Stomach (tissue), 4 donors: ENCODE measurements at regions not wholly inside any gene's neighbourhood (a gene's known extent, or its start where the extent isn't known, plus 50 kb on each side); places are given as distances from the start of the nearest gene placed in this dataset.

ENCODE experiments used
- POLR2AphosphoS5 ChIP-seq, 3 donors: sonication (generic); formaldehyde crosslinking; IDR thresholded peaks; one replicate each; pipeline ENCODE4 v1.6.1; 2016; ENCODE audit warnings: antibody characterized with exemption in 3 of 3
- TF ChIP-seq, protein P1 (sequence below), 7 experiments: fragments of 450-650 bp in 4 of 7; fragments of 200-600 bp in 3 of 7; sonication (generic) in 3 of 7; IDR thresholded peaks; one replicate each; pipeline ENCODE4 v1.5.1; 2016 to 2019; ENCODE audit warnings: antibody characterized with exemption in 7 of 7, control low read depth in 2 of 7, mild to moderate bottlenecking in 1 of 7

DNA sequence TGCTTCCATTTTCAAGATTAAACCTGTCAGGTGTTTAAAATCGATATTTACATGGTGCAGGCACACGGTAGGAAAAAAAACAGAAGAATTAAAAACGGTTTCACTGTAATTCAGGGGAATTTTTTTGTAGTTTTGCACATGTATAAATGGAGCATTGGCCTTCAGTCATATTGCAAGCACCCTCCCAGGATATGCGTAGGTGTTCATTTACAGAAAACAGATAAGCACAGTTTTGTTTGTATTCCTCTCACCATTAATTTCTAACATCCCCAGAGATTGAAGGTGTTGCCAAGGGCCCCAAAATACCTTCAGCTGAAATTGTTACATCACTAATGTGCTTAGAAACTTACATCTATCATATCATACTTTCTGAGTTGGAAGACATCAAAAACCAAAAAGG lies 427.1 kb upstream of the NR2F2 start:
- TF ChIP-seq, protein P1, sequence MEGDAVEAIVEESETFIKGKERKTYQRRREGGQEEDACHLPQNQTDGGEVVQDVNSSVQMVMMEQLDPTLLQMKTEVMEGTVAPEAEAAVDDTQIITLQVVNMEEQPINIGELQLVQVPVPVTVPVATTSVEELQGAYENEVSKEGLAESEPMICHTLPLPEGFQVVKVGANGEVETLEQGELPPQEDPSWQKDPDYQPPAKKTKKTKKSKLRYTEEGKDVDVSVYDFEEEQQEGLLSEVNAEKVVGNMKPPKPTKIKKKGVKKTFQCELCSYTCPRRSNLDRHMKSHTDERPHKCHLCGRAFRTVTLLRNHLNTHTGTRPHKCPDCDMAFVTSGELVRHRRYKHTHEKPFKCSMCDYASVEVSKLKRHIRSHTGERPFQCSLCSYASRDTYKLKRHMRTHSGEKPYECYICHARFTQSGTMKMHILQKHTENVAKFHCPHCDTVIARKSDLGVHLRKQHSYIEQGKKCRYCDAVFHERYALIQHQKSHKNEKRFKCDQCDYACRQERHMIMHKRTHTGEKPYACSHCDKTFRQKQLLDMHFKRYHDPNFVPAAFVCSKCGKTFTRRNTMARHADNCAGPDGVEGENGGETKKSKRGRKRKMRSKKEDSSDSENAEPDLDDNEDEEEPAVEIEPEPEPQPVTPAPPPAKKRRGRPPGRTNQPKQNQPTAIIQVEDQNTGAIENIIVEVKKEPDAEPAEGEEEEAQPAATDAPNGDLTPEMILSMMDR (IDR thresholded peaks at IDR 0.05), result no peak
- no peak for TF ChIP-seq POLR2AphosphoS5 (IDR thresholded peaks at IDR 0.05)
